GM12864 (cell line): ENCODE measurements at regions not wholly inside any gene's neighbourhood (a gene's known extent, or its start where the extent isn't known, plus 50 kb on each side); places are given as distances from the start of the nearest gene placed in this dataset.

Experiments
- DNase-seq: peaks from one replicate; pipeline ENCODE4 v3.0.0-alpha.2; 2011; ENCODE audit warnings: low read depth
- H3K4me3 ChIP-seq: 2 replicates; pipeline ENCODE4 v1.5.1; 2011; ENCODE audit warnings: mild to moderate bottlenecking, low read depth, low read length, control low read depth
- CTCF ChIP-seq: IDR thresholded peaks from 2 replicates; pipeline ENCODE4 v1.5.1; 2011; ENCODE audit warnings: low read depth, mild to moderate bottlenecking, moderate library complexity, low read length, control low read depth, inconsistent platforms; ENCODE audit errors: missing control alignments

- DNase-seq: no peak
- H3K4me3 ChIP-seq: no peak overlapping the region
- TF ChIP-seq CTCF: no peak
Measured at GRCh38 chr12:4089956-4090355, 183.6 kb upstream of the CCND2 start.

- no peak overlapping the region for H3K4me3 ChIP-seq
- no peak for DNase-seq
- no peak for TF ChIP-seq CTCF
Measured at GRCh38 chr12:4089121-4089606, 184.4 kb upstream of the CCND2 start.

- no peak overlapping the region for H3K4me3 ChIP-seq
- TF ChIP-seq CTCF: no peak
- DNase-seq: no peak
Measured at GRCh38 chr12:4088451-4088850, 185.1 kb upstream of the CCND2 start.

GRCh38 chr12:4086481-4086880 is 187.1 kb upstream of the CCND2 start:
- H3K4me3 ChIP-seq: no peak overlapping the region
- DNase-seq: no peak
- TF ChIP-seq CTCF: no peak

- TF ChIP-seq CTCF: no peak
- H3K4me3 ChIP-seq: no peak overlapping the region
- DNase-seq: no peak
Measured at GRCh38 chr12:4084573-4084972, 189.0 kb upstream of the CCND2 start.

- H3K4me3 ChIP-seq: no peak overlapping the region
- DNase-seq: no peak
- no peak for TF ChIP-seq CTCF
Measured at GRCh38 chr12:4082809-4083403, 190.7 kb upstream of the CCND2 start.

GRCh38 chr12:4080213-4080612 is 193.3 kb upstream of the CCND2 start:
- no peak for DNase-seq
- TF ChIP-seq CTCF: no peak
- no peak overlapping the region for H3K4me3 ChIP-seq
